ENCODE measurements at regions not wholly inside any gene's neighbourhood (a gene's known extent, or its start where the extent isn't known, plus 50 kb on each side); places are given as distances from the start of the nearest gene placed in this dataset.

DNA sequence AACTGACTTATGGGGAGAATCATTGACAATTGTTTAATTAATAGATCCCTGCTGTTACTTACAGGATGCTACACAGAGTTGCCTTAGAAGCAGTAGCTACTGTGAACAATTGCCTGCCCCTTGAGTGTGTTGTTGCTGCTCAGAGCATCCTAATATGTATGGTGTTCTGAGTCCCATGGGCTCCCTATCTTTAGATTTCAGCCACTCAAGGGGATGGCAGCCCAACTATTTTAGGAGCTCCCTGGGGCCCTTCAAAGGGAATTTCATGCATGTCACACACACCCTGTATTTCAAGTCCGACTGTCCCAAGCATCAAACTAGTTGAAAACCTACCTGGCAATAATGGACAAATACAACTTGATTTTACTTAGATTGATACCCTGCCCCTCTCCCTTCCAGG, 111.2 kb downstream of the NOC3L start:
- no peak for TF ChIP-seq POLR2A (IDR thresholded peaks at IDR 0.05)
- no peak for TF ChIP-seq CTCF (IDR thresholded peaks at IDR 0.05)
